ENCODE measurements at regions not wholly inside any gene's neighbourhood (a gene's known extent, or its start where the extent isn't known, plus 50 kb on each side); places are given as distances from the start of the nearest gene placed in this dataset.
"Not testable (repeated sequence)": the region's sequence is repeated elsewhere in the genome, so short reads cannot be mapped to it uniquely, and the experiment has no call there.

DNA sequence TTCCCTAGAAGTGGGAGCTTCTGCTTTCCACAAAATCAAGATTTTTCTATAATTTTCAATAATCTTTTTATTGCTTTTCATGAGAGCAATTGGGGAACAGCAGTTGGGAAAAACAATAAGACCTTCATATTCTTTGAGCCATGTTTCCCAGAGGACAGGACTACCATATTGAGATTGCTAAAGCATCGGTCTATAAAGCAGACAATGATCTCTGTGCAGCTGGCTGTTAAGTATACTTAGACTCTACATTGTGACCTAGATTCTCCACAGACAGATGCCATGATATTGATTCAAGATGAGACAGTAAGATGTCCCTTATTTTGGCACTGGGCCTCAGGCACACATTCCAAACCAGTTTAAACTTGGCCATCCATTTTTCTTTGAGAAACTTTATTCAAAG, 1178.7 kb downstream of the SUCLG1 start:
- DNase-seq (no peak), ATAC-seq (no peak)
- H3K4me1 Mint-ChIP-seq (ENCODE audit: low read depth): no peaks in the 10 kb centered on the region
- no peaks in the 10 kb centered on the region for H3K9me3 Mint-ChIP-seq
- intact Hi-C loops (cut with micrococcal nuclease): no loop called here
- no peak overlapping the region for H3K27ac Mint-ChIP-seq
- POLR2A ChIA-PET: no interaction called here
- no peak overlapping the region for H3K4me3 Mint-ChIP-seq
- H3K36me3 Mint-ChIP-seq (ENCODE audit: low read depth): no peaks in the 10 kb centered on the region
- CTCF ChIA-PET: no interaction called here
- no peak for TF ChIP-seq CTCF (IDR thresholded peaks at IDR 0.05)
- no peaks in the 10 kb centered on the region for H3K27me3 Mint-ChIP-seq

GRCh38 chr2:83273322-83273721, 1185.8 kb downstream of the SUCLG1 start:
- DNase-seq (no peak), ATAC-seq (no peak)
- TF ChIP-seq CTCF (IDR thresholded peaks at IDR 0.05): no peak
- intact Hi-C loops (cut with micrococcal nuclease): no loop called here
- ChIA-PET CTCF (no interaction called here), POLR2A (no interaction called here)
- Mint-ChIP-seq H3K27me3 (no peaks in the 10 kb centered on the region), H3K4me1 (ENCODE audit: low read depth) (no peaks in the 10 kb centered on the region), H3K4me3 (no peak overlapping the region), H3K9me3 (no peaks in the 10 kb centered on the region), H3K27ac (no peak overlapping the region), H3K36me3 (ENCODE audit: low read depth) (no peaks in the 10 kb centered on the region)

- Mint-ChIP-seq H3K27ac (no peak overlapping the region), H3K27me3 (no peaks in the 10 kb centered on the region), H3K36me3 (ENCODE audit: low read depth) (no peaks in the 10 kb centered on the region), H3K4me3 (no peak overlapping the region), H3K4me1 (ENCODE audit: low read depth) (no peaks in the 10 kb centered on the region), H3K9me3 (peaks cover 7% of the 10 kb centered on the region)
- ChIA-PET CTCF (no interaction called here), POLR2A (interaction anchor here (0.6 kb wide), 1 partner anchor 17 kb away, joined by 3 read pairs; no protein-coding TSS in a partner anchor)
- DNase-seq (no peak), ATAC-seq (no peak)
- intact Hi-C loops (cut with micrococcal nuclease): no loop called here
- no peak for TF ChIP-seq CTCF (IDR thresholded peaks at IDR 0.05)
Measured at GRCh38 chr2:83261591-83262136, 1197.4 kb downstream of the SUCLG1 start.

- ATAC-seq: no peak
- Mint-ChIP-seq H3K9me3 (peaks cover 6% of the 10 kb centered on the region), H3K4me1 (ENCODE audit: low read depth) (no peaks in the 10 kb centered on the region), H3K27ac (no peak overlapping the region), H3K27me3 (no peaks in the 10 kb centered on the region), H3K36me3 (ENCODE audit: low read depth) (no peaks in the 10 kb centered on the region), H3K4me3 (no peak overlapping the region)
- DNase-seq: no peak
- intact Hi-C loops (cut with micrococcal nuclease): no loop called here
- CTCF ChIA-PET: no interaction called here
- no peak for TF ChIP-seq CTCF (IDR thresholded peaks at IDR 0.05)
- POLR2A ChIA-PET: no interaction called here
Measured at GRCh38 chr2:83253848-83254247, 1205.2 kb downstream of the SUCLG1 start.

DNA sequence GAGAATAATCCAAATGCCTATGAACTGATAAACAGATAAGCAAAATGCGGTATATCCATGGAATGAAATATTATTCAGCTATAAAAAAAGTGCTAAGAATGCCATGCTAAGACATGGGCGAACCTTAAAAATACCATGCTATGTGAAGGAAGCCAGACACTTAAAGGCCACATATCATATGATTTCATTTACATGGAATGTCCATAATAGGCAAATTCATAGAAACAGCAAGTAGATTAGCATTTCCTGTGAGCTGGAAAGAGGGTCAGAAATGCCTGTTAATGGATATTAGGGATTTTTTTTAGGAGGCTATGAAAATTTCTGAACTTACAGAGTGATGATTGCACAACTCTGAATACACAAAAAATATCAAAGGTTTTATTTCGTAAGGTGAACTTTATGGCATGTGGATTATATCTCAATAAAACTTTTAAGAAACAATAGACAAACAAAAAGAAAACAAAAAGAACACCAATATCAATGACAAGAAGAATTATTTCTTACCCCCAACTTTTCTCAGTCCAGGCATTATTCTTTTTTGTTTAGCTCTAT, 1207.7 kb downstream of the SUCLG1 start:
- ChIA-PET POLR2A (no interaction called here), CTCF (no interaction called here)
- H3K4me1 Mint-ChIP-seq (ENCODE audit: low read depth): no peaks in the 10 kb centered on the region
- DNase-seq (no peak), ATAC-seq (no peak)
- H3K27ac Mint-ChIP-seq: no peak overlapping the region
- no peaks in the 10 kb centered on the region for H3K36me3 Mint-ChIP-seq (ENCODE audit: low read depth)
- H3K9me3 Mint-ChIP-seq: peaks cover 7% of the 10 kb centered on the region
- intact Hi-C loops (cut with micrococcal nuclease): no loop called here
- no peak for TF ChIP-seq CTCF (IDR thresholded peaks at IDR 0.05)
- H3K4me3 Mint-ChIP-seq: no peak overlapping the region
- H3K27me3 Mint-ChIP-seq: no peaks in the 10 kb centered on the region

DNA sequence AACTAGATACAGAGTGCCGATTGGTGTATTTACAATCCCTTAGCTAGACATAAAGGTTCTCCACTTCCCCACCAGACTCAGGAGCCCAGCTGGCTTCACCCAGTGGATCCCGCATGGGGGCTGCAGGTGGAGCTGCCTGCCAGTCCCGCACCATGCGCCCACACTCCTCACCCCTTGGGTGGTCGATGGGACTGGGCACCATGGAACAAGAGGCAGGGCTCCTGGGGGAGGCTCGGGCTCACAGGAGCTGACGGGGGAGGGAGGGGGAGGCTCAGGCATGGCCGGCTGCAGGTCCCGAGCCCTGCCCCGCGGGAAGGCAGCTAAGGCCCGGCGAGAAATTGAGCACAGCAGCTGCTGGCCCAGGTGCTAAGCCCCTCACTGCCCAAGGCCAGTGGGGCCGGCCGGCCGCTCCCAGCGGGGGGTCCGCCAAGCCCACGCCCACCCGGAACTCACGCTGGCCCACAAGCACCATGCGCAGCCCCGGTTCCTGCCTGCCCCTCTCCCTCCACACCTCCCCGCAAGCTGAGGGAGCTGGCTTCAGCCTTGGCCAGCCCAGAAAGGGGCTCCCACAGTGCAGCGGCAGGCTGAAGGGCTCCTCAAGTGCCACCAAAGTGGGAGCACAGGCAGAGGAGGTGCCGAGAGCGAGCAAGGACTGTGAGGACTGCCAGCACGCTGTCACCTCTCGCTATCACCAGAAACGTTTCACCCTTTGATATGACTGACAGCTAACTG, 1213.1 kb downstream of the SUCLG1 start:
- H3K27ac Mint-ChIP-seq; POLR2A ChIA-PET; H3K4me3 Mint-ChIP-seq; DNase-seq; H3K4me1 Mint-ChIP-seq (ENCODE audit: low read depth); H3K27me3 Mint-ChIP-seq; H3K36me3 Mint-ChIP-seq (ENCODE audit: low read depth); ATAC-seq; H3K9me3 Mint-ChIP-seq; CTCF ChIA-PET; intact Hi-C loops (cut with micrococcal nuclease): not testable (repeated sequence)

Data from activated CD8-positive, alpha-beta T cell treated with anti-CD3 and anti-CD28 coated beads for 36 hours (primary cell).